NCI-H526 treated with DMSO at 0.1 percent for 48 hours (cell line): ENCODE measurements at regions not wholly inside any gene's neighbourhood (a gene's known extent, or its start where the extent isn't known, plus 50 kb on each side); places are given as distances from the start of the nearest gene placed in this dataset.

Experiments
- DNase-seq: peaks from one replicate; lab custom pipeline; 2025; lab: John Stamatoyannopoulos, UW

DNA sequence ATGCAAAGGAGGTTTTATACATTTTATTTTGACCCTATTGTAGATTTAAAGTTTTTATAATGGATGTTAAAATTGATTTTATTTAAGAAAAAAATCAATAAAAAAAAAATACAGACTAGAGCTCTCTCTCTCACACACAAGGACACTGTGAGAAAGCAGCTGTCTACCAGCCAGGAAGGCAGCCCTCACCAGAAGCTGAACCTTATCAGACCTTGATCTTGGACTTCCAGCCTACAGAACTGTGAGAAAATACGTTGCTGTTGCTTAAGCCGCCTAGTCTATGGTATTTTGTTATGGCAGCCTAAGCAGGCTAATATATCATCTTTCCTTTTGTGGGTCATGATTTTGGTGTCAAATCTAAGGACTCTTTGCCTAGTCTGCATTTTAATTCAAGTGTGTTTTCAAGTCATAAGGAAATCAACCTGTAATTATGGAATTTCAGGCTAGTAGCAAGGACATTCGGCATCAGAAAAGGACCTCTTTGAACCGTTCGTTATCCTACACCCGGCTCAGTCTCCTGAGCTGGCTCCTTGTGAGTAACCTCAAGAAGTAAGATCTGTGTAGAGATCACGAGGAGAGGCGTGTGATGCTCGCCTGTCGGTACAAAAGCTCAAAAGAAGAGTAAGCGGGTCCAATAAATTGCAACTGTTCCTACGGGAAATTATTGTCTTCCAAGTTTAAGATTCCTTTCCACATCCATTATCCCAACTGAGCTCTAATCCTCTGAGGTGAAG is 98.2 kb downstream of the PDCL3 start:
- DNase-seq: no peak

DNA sequence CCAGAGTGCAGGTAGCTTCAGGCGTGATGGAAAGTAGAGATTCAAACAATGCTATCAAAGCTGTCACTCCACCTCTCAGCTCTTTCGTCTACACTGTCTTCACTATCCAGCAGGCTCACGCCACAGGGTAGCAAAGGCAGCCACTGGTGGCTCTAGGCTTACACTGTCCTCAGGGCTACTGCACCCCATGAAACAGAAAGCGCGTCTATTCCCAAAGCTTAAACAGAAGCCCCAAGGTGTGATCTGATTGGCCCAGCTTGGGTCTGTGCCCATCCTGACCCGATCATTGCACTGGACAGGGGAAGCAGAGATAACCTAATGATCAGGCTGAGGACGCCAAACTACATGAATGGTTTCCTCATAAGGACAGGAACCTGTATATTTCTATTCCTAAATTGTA is 100.1 kb downstream of the PDCL3 start:
- no peak for DNase-seq

DNA sequence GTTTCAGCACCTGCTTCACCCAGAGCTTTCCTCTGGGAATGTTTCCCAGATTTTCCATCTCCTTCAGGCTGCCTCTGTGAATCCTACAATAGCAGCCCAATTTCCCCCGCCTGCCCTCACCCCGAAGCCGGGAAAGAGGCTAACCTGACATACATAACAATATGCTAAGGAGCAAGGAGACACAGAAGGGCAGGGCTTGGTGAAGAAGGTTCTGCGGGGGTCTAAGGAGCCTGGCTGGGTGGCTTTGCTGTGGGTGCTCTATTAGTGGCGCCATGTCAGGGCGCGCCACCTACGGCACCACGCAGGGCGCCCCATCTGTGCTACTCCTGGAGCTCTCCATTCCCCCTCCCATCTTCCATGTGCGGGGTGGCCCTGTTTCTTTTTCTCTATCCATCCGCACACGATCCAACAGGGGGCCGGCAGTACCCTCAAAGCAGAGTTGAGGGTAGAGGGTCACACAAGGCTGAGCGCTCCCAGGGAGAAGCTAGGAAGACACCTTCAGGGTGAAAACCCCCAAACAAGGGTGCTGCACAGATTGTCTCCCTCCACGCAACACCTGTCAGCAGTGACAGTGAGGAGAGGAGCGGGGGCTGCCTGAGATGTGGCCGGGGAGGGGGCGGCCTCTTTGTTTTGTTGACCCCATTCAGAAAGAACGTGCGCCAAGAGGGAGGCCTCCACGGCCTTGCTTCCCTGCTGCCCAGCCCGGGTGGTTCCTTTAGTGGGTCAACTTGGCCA is 101.4 kb downstream of the PDCL3 start:
- no peak for DNase-seq

- DNase-seq: no peak
Measured at GRCh38 chr2:100664756-100665101, 101.9 kb downstream of the PDCL3 start.

DNA sequence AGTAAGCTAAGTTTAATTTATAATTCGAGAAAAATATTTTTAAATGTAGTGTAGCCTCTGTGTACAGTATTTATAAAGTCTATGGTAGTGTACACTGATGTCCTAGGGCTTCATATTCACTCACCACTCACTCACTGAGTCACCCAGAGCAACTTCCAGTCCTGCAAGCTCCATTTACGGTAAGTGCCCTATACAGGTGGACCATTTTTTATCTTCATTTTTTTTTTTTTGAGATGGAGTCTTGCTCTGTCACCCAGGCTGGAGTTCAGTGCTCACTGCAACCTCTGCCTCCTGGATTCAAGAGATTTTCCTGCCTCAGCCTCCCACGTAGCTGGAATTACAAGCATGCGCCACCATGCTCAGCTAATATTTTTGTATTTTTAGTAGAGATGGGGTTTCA is 104.2 kb downstream of the PDCL3 start:
- DNase-seq: no peak

GRCh38 chr2:100667801-100668200 is 105.0 kb downstream of the PDCL3 start:
- DNase-seq: no peak

GRCh38 chr2:100670232-100670631 is 107.4 kb downstream of the PDCL3 start:
- no peak for DNase-seq

GRCh38 chr2:100673115-100673514 is 110.3 kb downstream of the PDCL3 start:
- no peak for DNase-seq

- DNase-seq: no peak
Measured at GRCh38 chr2:100673691-100674485, 111.1 kb downstream of the PDCL3 start.

DNA sequence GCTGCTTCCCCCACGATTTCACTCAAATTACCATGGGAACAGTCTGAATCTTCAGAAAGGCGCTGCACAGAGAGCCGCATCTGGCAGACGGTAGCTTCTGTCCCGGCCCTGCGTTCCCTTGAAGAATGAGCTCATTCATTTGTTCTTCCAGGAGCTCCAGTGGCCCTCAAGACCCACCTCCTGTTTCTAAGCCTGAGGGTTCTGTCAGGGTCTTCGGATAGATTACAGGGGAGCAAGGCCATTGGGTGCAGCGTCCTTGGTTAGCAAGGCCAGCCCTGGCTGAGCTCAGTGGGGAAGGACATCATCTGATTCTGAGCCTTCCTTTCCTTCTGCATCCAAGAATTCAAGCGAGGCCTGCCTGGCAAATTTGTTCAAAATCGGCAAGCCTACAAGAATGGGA is 111.9 kb downstream of the PDCL3 start:
- DNase-seq: no peak

DNA sequence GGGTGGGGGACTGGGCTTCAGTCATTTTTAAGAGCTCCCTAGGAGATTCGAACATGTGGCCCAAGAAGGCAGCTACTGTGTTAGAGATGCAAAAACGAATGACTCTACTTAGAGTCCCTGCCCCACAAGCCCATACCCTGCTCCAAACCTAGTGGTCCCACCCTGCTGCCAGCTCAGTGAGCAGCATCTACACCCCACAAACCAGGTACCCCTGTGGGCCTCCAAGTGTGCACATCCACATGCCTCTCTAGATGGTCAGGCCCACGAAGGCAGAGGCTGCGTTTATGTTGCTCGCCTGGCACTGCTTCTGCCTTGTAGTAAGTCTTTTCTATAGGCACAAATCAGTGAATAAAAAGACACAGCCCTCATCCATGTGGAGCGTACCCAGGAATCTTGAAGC is 112.6 kb downstream of the PDCL3 start:
- DNase-seq: no peak

DNA sequence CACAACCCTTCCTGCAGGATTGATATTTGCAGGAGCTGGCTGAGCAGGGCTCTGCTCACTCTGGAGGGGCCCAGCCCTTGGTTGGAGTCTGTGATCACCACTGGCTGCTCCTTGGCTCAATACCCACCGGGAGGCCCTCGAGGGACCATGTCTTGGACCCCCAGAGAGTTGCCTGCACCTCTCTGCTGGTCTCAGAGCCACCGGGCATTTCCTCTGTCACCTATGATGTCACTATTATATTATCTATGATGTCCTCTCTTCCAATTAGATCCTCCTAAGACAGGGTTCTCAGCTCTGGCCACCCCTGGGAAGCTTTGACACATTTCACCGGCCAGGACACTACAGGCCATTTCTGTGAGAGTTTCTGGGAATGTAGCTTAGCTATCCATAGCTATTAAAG is 113.1 kb downstream of the PDCL3 start:
- no peak for DNase-seq

DNA sequence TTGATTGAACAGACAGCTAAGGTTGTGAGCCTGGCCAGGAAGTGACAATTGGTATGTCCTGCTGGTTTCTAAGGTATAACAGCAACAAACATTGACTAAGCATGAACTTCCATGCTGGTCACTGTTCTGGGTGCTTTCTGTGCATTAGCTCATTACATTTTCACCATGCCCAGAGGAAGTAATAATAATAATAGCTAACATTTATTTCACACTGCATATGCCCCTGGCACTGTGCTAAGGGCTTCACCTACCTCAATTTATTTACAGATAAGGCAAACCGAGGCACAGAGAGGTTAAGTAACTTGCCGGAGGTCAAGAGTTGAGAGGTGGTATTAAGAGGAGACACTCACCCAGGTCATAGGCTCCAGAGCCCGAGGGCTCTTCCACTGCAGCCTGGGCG is 113.6 kb downstream of the PDCL3 start:
- no peak for DNase-seq

DNA sequence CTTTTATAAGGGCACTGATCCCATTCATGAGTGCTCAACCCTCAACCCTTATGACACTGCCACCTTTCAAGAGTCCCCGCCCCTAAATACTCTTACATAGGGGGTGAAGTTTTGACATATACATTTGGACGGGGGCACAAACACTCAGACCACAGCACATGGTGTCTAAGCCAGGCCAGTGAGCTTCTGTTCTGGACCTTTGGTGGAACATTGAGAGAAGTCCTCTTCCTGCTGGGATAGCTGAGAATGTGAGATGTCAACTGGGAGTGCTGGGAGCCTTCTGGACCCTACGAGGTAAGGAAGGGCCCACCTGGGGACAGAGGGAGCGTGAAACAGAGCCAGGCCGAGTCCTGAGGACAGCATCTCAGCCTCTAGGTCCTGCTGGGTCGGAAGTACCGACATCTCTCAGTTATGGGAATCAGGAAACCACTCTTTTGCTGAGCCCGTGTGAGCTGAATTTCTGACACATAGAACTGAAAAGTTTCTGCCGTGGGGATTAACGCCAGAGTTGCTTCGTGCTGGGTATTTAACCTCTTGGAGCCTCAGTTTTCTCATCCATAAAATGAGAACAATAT is 114.9 kb downstream of the PDCL3 start:
- DNase-seq: no peak

DNA sequence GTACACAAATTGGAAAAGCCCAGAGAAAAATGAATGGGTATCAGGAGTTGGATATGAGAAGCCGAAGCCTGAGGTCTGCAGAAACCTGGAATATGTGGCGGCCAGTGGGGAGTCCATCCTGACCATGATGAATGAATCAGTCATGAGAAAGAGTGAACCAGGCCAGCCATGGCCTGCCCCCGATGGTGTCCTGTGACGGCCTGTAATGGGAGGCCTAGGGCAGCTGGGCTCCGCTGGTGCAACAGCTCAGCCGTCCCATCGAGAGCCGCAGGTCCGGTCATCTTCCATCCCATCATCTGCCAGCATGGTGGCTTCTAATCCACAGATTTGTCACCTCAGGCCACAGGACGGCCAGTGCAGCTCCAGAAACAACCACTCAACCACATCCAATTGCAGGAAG is 116.4 kb downstream of the PDCL3 start:
- no peak for DNase-seq

DNA sequence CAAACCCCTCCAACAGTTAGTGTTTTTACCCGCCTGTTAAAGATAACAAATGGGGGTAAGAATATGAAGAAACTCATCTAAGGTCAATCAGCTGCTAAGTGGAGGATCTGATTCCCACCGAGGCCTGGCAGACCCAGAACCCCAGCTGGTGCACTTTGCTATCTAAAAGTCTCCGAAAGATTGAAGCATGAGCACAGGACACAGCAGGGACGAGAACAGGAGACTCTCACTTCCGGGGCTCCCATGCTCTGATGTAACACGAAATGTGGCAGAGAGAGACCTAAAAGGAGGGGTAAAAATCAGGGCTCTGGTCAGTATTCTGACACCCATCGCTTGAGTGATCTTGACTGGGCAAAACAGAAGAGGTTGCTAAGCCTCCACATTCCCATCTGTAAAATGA is 119.7 kb downstream of the PDCL3 start:
- no peak for DNase-seq

DNA sequence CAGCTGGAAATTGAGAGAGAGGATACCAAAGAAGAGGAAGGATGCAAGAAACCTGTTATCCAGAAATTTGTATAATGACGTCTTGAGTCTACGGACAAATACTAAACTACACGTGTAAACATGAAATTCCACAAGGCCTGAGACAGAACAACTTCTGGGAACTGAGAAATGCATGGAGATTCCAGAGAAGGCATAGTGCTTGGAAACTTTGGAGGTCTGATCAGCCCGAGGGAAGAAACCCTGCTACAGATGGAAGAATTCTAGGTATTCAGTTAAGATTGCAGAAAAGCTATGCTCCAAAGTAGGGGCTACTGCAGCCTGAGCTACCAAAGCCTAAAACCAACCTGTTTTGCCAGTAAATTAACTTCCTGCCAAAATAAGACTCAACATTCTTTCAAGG is 120.4 kb downstream of the PDCL3 start:
- no peak for DNase-seq

DNA sequence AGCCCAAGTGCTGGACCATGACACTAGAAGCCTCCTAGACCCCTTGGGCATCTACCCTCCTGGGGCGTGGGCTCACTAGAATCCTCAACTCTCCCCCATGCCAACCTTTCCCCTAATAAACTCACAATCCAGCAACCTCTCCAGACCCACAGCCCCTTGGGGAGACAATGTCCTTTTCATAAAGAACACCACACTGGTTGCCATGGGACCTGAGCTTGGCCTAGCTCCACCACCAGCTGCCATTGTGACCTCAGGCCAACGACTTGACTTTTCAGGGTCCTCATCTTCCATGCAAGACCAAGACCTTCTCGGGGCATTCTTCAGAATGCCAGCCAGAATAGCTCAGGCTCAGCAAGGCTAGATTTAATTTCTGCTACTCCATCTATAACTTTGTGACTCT is 128.1 kb upstream of the NPAS2 start:
- no peak for DNase-seq

GRCh38 chr2:100692381-100692780 is 127.6 kb upstream of the NPAS2 start:
- no peak for DNase-seq

DNA sequence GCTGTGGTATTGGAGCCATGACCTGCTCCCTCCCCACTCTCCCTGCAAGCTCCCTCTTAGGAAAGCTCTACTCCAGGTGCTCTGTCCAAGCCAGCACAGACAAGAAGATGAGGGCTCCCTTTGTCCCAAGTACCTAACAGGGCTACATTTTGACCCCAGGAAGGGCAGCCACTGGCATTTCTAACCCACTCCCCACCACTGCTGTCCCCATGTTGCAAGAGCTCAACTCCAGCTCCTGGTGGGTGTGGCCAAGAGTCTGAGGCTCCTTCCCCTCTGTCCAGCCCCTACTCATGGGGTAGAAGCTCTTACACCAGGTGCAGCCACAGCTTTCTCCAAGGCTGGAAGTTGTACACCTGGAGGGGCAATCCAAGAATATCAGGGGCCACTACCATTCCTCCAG is 127.0 kb upstream of the NPAS2 start:
- no peak for DNase-seq

- no peak for DNase-seq
Measured at GRCh38 chr2:100699131-100699530, 120.8 kb upstream of the NPAS2 start.

GRCh38 chr2:100702438-100703109 is 117.4 kb upstream of the NPAS2 start:
- DNase-seq: no peak
